Mammary epithelial cell (primary cell): ENCODE measurements at regions not wholly inside any gene's neighbourhood (a gene's known extent, or its start where the extent isn't known, plus 50 kb on each side); places are given as distances from the start of the nearest gene placed in this dataset.

Source experiments
- EZH2 ChIP-seq: IDR thresholded peaks from 2 replicates; pipeline ENCODE4 v1.6.1; 2012; ENCODE audit warnings: low read length, inconsistent platforms, borderline replicate concordance
- TF ChIP-seq, protein P1 (sequence below), 2 donors: IDR thresholded peaks in 1 of 2; conservative IDR thresholded peaks in 1 of 2; 2 replicates each; pipeline ENCODE4 v1.5.1; 2011 to 2012; ENCODE audit warnings: inconsistent platforms in 2 of 2, low read length in 2 of 2, mild to moderate bottlenecking in 2 of 2, control low read depth in 1 of 2, low read depth in 1 of 2; ENCODE audit not compliant: insufficient read depth in 1 of 2; ENCODE audit errors: extremely low read depth in 1 of 2

DNA sequence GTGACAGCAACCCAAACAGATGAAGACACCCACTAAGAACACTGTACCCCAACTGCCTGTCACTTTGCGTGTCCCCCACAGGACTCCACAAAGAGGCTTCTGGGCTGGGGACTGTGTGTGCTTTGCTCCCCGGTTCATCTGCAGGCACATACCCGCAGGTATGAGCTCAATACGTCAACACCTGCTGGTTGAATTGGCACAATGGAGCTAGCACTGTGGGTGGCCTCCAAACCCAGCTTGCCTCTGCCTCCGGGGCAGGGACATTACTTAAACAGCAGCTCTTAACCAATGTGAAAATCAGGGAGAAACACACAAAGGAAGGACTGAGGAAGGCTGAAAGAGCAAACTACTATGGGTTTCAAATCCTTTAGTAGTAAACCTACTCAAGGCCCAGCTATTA, 140.2 kb upstream of the TIAM1 start:
- TF ChIP-seq, protein P1, sequence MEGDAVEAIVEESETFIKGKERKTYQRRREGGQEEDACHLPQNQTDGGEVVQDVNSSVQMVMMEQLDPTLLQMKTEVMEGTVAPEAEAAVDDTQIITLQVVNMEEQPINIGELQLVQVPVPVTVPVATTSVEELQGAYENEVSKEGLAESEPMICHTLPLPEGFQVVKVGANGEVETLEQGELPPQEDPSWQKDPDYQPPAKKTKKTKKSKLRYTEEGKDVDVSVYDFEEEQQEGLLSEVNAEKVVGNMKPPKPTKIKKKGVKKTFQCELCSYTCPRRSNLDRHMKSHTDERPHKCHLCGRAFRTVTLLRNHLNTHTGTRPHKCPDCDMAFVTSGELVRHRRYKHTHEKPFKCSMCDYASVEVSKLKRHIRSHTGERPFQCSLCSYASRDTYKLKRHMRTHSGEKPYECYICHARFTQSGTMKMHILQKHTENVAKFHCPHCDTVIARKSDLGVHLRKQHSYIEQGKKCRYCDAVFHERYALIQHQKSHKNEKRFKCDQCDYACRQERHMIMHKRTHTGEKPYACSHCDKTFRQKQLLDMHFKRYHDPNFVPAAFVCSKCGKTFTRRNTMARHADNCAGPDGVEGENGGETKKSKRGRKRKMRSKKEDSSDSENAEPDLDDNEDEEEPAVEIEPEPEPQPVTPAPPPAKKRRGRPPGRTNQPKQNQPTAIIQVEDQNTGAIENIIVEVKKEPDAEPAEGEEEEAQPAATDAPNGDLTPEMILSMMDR (conservative IDR thresholded peaks at IDR 0.05 in 1 of 2, IDR thresholded peaks at IDR 0.05 in 1 of 2; ENCODE audit: extremely low read depth in 1 of 2, insufficient read depth in 1 of 2, low read depth in 1 of 2, low read length in 2 of 2): no peak
- no peak for TF ChIP-seq EZH2
